ENCODE measurements at regions not wholly inside any gene's neighbourhood (a gene's known extent, or its start where the extent isn't known, plus 50 kb on each side); places are given as distances from the start of the nearest gene placed in this dataset.

GRCh38 chr2:224156436-224156835 is 117.3 kb upstream of the SERPINE2 start:
- no peak for TF ChIP-seq CTCF (IDR thresholded peaks at IDR 0.05)
- TF ChIP-seq POLR2A (IDR thresholded peaks at IDR 0.05) = no peak

Measured in lower leg skin (tissue), 3 donors.